HCT116 (cell line): ENCODE measurements at regions not wholly inside any gene's neighbourhood (a gene's known extent, or its start where the extent isn't known, plus 50 kb on each side); places are given as distances from the start of the nearest gene placed in this dataset.

Source experiments
- ATAC-seq: fragments of 200-7000 bp; cut with Tn5 transposase; 2 replicates; pipeline ENCODE4 v1.9.1; 2020; ENCODE audit warnings: mild to moderate bottlenecking, moderate library complexity
- BruUV-seq: library from RNA; stranded (reverse); fragments of 400-500 nt; replicated peaks from 2 replicates; lab custom pipeline; 2021; lab: Mats Ljungman, UMichigan
- CTCF ChIA-PET: fragments of 300-600 bp; sonication (Branson Sonifier 250); formaldehyde crosslinking; loops from one replicate; lab custom pipeline; 2021; ENCODE audit warnings: antibody characterized with exemption; lab: Charles Lee
- POLR2A ChIA-PET: fragments of 300-600, 350-600 bp; sonication (Branson Sonifier 250); formaldehyde crosslinking; loops from one replicate; lab custom pipeline; 2021; ENCODE audit warnings: antibody characterized with exemption; lab: Charles Lee
- RAD21 ChIA-PET, 2 experiments: fragments of 300-600 bp; sonication (Branson Sonifier 250); formaldehyde crosslinking; loops; one replicate each; lab custom pipeline; 2023; ENCODE audit warnings: low total read pairs in 2 of 2; ENCODE audit not compliant: uncharacterized antibody in 2 of 2, unreplicated experiment in 2 of 2, low non-redundant PET in 1 of 2; lab: Charles Lee
- DNase-seq: peaks from one replicate; pipeline ENCODE4 v3.0.0-alpha.2; 2010; ENCODE audit warnings: low read depth, low spot score
- H2AFZ ChIP-seq: fragments of 200-600 bp; shearing (Covaris generic), sonication (generic); 2 replicates; pipeline ENCODE4 v1.6.1; 2017; ENCODE audit warnings: low read depth, mixed run types, mixed read lengths, antibody characterized with exemption, low read length; ENCODE audit not compliant: poor library complexity, severe bottlenecking
- H3K27ac ChIP-seq: 2 replicates; pipeline ENCODE4 v1.5.1; 2012; ENCODE audit warnings: low read depth, low read length
- H3K27me3 ChIP-seq: fragments of 200-600 bp; sonication (generic); 2 replicates; pipeline ENCODE4 v1.6.1; 2016; ENCODE audit warnings: mixed run types, low read length, mixed read lengths; ENCODE audit not compliant: insufficient read depth
- H3K36me3 ChIP-seq, 2 experiments: fragments of 200-500 bp in 1 of 2; fragments of 200-600 bp in 1 of 2; sonication (Bioruptor generic) in 1 of 2; sonication (generic) in 1 of 2; 2 replicates each; pipeline versions ENCODE4 v1.5.1 to v1.6.1; 2014 to 2016; ENCODE audit warnings: low read length in 2 of 2, inconsistent platforms in 1 of 2, mixed read lengths in 1 of 2, mixed run types in 1 of 2; ENCODE audit not compliant: insufficient read depth in 2 of 2, control insufficient read depth in 1 of 2
- H3K4me1 ChIP-seq, 2 experiments: fragments of 200-600 bp in 1 of 2; sonication (generic) in 1 of 2; 2 replicates each; pipeline versions ENCODE4 v1.5.1 to v1.6.1; 2012 to 2017; ENCODE audit warnings: low read length in 2 of 2, inconsistent platforms in 1 of 2, mild to moderate bottlenecking in 1 of 2, mixed read lengths in 1 of 2, mixed run types in 1 of 2, moderate library complexity in 1 of 2; ENCODE audit not compliant: insufficient read depth in 2 of 2, control insufficient read depth in 1 of 2
- H3K4me2 ChIP-seq: fragments of 200-600 bp; sonication (generic); 2 replicates; pipeline ENCODE4 v1.6.1; 2017; ENCODE audit warnings: mixed run types, low read length, mixed read lengths
- H3K4me3 ChIP-seq, 2 experiments: fragments of 200-600 bp in 1 of 2; sonication (generic) in 1 of 2; replicated peaks in 1 of 2; 2 replicates each; pipeline ENCODE4 v1.5.1; 2011 to 2016; ENCODE audit warnings: low read length in 2 of 2, control low read depth in 1 of 2, low read depth in 1 of 2, mild to moderate bottlenecking in 1 of 2, mixed read lengths in 1 of 2, mixed run types in 1 of 2
- H3K79me2 ChIP-seq: fragments of 200-600 bp; sonication (generic); 2 replicates; pipeline ENCODE4 v1.6.1; 2017; ENCODE audit warnings: mild to moderate bottlenecking, mixed run types, low read length, moderate library complexity, mixed read lengths; ENCODE audit not compliant: insufficient read depth
- H3K9ac ChIP-seq: fragments of 200-600 bp; sonication (generic); 2 replicates; pipeline ENCODE4 v1.6.1; 2016; ENCODE audit warnings: low read length, mixed read lengths
- H3K9me2 ChIP-seq: fragments of 200-600 bp; sonication (generic), shearing (Covaris generic); 2 replicates; pipeline ENCODE4 v1.6.1; 2017; ENCODE audit warnings: mixed run types, mild to moderate bottlenecking, moderate library complexity; ENCODE audit not compliant: insufficient read depth
- H3K9me3 ChIP-seq, 2 experiments: fragments of 200-500 bp in 1 of 2; fragments of 200-600 bp in 1 of 2; sonication (Bioruptor generic) in 1 of 2; sonication (generic) in 1 of 2; 2 replicates each; pipeline ENCODE4 v1.6.1; 2014 to 2017; ENCODE audit warnings: low read length in 2 of 2, mixed read lengths in 2 of 2, inconsistent platforms in 1 of 2, low read depth in 1 of 2, mild to moderate bottlenecking in 1 of 2, mixed run types in 1 of 2, moderate library complexity in 1 of 2; ENCODE audit not compliant: control insufficient read depth in 1 of 2, insufficient read depth in 1 of 2
- H4K20me1 ChIP-seq: fragments of 200-600 bp; sonication (generic), shearing (Covaris generic); 2 replicates; pipeline ENCODE4 v1.6.1; 2017; ENCODE audit warnings: mixed run types, mild to moderate bottlenecking, moderate library complexity; ENCODE audit not compliant: insufficient read depth
- POLR2AphosphoS5 ChIP-seq: IDR thresholded peaks from 2 replicates; pipeline ENCODE4 v1.6.1; 2011; ENCODE audit warnings: mild to moderate bottlenecking, low read depth, low read length, moderate library complexity
- RAD21 ChIP-seq: IDR thresholded peaks from 2 replicates; pipeline ENCODE4 v1.6.1; 2012; ENCODE audit warnings: low read depth, mild to moderate bottlenecking
- TCF7L2 ChIP-seq: IDR thresholded peaks from 2 replicates; pipeline ENCODE4 v1.7.0; 2011; ENCODE audit warnings: borderline replicate concordance, inconsistent platforms; ENCODE audit not compliant: insufficient read depth, insufficient read length; ENCODE audit errors: extremely low read depth
- ZFX ChIP-seq: fragments of 450-650 bp; IDR thresholded peaks from 2 replicates; pipeline ENCODE4 v1.6.1; 2017
- intact Hi-C: fragments of 100-400 bp; cut with micrococcal nuclease; formaldehyde crosslinking; loops from 2 replicates; pipeline ENCODE4 v1.10.0; 2022
- TF ChIP-seq, protein P1 (sequence below): IDR thresholded peaks from 2 replicates; pipeline ENCODE4 v1.6.1; 2012; ENCODE audit warnings: low read depth
- TF ChIP-seq, protein P2 (sequence below), 3 experiments: fragments of 200-600 bp in 1 of 3; sonication (generic) in 1 of 3; IDR thresholded peaks in 2 of 3; conservative IDR thresholded peaks in 1 of 3; 2 replicates each; pipeline ENCODE4 v1.5.1; 2012 to 2017; ENCODE audit warnings: low read depth in 2 of 3, low read length in 2 of 3, antibody characterized with exemption in 1 of 3, borderline replicate concordance in 1 of 3, control low read depth in 1 of 3, mild to moderate bottlenecking in 1 of 3, mixed read lengths in 1 of 3, mixed run types in 1 of 3, moderate library complexity in 1 of 3; ENCODE audit not compliant: insufficient read depth in 1 of 3

- DNase-seq: no peak
- H3K27me3 ChIP-seq: no peaks in the 10 kb centered on the region
- H3K9me3 ChIP-seq: no peaks in the 10 kb centered on the region
- no peaks in the 10 kb centered on the region for H3K9me2 ChIP-seq
- intact Hi-C loops: no loop called here
- no peaks in the 10 kb centered on the region for H3K36me3 ChIP-seq
- TF ChIP-seq POLR2AphosphoS5: no peak
- TF ChIP-seq, protein P1, sequence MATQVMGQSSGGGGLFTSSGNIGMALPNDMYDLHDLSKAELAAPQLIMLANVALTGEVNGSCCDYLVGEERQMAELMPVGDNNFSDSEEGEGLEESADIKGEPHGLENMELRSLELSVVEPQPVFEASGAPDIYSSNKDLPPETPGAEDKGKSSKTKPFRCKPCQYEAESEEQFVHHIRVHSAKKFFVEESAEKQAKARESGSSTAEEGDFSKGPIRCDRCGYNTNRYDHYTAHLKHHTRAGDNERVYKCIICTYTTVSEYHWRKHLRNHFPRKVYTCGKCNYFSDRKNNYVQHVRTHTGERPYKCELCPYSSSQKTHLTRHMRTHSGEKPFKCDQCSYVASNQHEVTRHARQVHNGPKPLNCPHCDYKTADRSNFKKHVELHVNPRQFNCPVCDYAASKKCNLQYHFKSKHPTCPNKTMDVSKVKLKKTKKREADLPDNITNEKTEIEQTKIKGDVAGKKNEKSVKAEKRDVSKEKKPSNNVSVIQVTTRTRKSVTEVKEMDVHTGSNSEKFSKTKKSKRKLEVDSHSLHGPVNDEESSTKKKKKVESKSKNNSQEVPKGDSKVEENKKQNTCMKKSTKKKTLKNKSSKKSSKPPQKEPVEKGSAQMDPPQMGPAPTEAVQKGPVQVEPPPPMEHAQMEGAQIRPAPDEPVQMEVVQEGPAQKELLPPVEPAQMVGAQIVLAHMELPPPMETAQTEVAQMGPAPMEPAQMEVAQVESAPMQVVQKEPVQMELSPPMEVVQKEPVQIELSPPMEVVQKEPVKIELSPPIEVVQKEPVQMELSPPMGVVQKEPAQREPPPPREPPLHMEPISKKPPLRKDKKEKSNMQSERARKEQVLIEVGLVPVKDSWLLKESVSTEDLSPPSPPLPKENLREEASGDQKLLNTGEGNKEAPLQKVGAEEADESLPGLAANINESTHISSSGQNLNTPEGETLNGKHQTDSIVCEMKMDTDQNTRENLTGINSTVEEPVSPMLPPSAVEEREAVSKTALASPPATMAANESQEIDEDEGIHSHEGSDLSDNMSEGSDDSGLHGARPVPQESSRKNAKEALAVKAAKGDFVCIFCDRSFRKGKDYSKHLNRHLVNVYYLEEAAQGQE: no peak
- no peak for TF ChIP-seq ZFX
- TF ChIP-seq TCF7L2: no peak
- TF ChIP-seq, protein P2, sequence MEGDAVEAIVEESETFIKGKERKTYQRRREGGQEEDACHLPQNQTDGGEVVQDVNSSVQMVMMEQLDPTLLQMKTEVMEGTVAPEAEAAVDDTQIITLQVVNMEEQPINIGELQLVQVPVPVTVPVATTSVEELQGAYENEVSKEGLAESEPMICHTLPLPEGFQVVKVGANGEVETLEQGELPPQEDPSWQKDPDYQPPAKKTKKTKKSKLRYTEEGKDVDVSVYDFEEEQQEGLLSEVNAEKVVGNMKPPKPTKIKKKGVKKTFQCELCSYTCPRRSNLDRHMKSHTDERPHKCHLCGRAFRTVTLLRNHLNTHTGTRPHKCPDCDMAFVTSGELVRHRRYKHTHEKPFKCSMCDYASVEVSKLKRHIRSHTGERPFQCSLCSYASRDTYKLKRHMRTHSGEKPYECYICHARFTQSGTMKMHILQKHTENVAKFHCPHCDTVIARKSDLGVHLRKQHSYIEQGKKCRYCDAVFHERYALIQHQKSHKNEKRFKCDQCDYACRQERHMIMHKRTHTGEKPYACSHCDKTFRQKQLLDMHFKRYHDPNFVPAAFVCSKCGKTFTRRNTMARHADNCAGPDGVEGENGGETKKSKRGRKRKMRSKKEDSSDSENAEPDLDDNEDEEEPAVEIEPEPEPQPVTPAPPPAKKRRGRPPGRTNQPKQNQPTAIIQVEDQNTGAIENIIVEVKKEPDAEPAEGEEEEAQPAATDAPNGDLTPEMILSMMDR (IDR thresholded peaks at IDR 0.05 in 2 of 3, conservative IDR thresholded peaks at IDR 0.05 in 1 of 3; ENCODE audit: borderline replicate concordance in 1 of 3, insufficient read depth in 1 of 3, low read depth in 2 of 3, low read length in 2 of 3): no peak
- TF ChIP-seq RAD21: no peak
- H3K4me3 ChIP-seq: no peak overlapping the region
- H3K9ac ChIP-seq: no peak overlapping the region
- no peak overlapping the region for H3K4me2 ChIP-seq
- no peaks in the 10 kb centered on the region for H3K4me1 ChIP-seq
- ChIA-PET RAD21 (no interaction called here), CTCF (no interaction called here), POLR2A (no interaction called here)
- no peak overlapping the region for H2AFZ ChIP-seq
- no peak for ATAC-seq
- no peak overlapping the region for H3K27ac ChIP-seq
- H3K79me2 ChIP-seq: no peaks in the 10 kb centered on the region
- BruUV-seq: no TSS peak
- H4K20me1 ChIP-seq: no peaks in the 10 kb centered on the region
Measured at GRCh38 chr1:22245100-22245650, 102.3 kb upstream of the WNT4 start.
